Breast epithelium (tissue), 3 donors: ENCODE measurements at regions not wholly inside any gene's neighbourhood (a gene's known extent, or its start where the extent isn't known, plus 50 kb on each side); places are given as distances from the start of the nearest gene placed in this dataset.

ENCODE experiments used
- POLR2AphosphoS5 ChIP-seq, 3 donors: sonication (generic); formaldehyde crosslinking; IDR thresholded peaks; one replicate each; pipeline ENCODE4 v1.6.1; 2017; ENCODE audit warnings: antibody characterized with exemption in 3 of 3
- TF ChIP-seq, protein P1 (sequence below), 3 donors: fragments of 450-650 bp; IDR thresholded peaks; one replicate each; pipeline ENCODE4 v1.5.1; 2016 to 2017; ENCODE audit warnings: antibody characterized with exemption in 3 of 3, mild to moderate bottlenecking in 3 of 3, moderate library complexity in 3 of 3

DNA sequence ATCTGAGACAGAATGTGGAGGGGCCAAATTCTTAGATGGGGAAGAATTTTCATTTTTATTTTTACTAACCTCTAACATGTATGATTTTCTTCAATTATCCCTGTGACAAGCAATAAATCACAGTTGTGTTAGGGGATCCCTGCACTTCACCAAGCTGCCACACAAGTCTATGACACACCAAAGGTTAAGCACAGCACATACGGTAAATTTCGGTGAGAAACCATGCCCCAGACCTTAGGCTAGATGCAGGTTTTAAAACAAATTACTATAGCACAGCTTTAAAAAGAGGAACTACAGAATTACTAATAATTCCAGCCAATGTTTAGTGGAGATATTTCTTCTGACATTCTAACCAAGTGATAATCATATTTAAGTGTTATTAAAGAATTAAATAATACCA, 175.7 kb upstream of the RORB start:
- TF ChIP-seq, protein P1, sequence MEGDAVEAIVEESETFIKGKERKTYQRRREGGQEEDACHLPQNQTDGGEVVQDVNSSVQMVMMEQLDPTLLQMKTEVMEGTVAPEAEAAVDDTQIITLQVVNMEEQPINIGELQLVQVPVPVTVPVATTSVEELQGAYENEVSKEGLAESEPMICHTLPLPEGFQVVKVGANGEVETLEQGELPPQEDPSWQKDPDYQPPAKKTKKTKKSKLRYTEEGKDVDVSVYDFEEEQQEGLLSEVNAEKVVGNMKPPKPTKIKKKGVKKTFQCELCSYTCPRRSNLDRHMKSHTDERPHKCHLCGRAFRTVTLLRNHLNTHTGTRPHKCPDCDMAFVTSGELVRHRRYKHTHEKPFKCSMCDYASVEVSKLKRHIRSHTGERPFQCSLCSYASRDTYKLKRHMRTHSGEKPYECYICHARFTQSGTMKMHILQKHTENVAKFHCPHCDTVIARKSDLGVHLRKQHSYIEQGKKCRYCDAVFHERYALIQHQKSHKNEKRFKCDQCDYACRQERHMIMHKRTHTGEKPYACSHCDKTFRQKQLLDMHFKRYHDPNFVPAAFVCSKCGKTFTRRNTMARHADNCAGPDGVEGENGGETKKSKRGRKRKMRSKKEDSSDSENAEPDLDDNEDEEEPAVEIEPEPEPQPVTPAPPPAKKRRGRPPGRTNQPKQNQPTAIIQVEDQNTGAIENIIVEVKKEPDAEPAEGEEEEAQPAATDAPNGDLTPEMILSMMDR (IDR thresholded peaks at IDR 0.05) = no peak
- no peak for TF ChIP-seq POLR2AphosphoS5 (IDR thresholded peaks at IDR 0.05)
